PC-3 (cell line): ENCODE measurements at regions not wholly inside any gene's neighbourhood (a gene's known extent, or its start where the extent isn't known, plus 50 kb on each side); places are given as distances from the start of the nearest gene placed in this dataset.
"Not testable (repeated sequence)": the region's sequence is repeated elsewhere in the genome, so short reads cannot be mapped to it uniquely, and the experiment has no call there.

Source experiments
- ATAC-seq: fragments of 200-7000 bp; cut with Tn5 transposase; 2 replicates; pipeline ENCODE4 v1.9.1; 2020; ENCODE audit warnings: mild to moderate bottlenecking, moderate library complexity
- BruUV-seq: library from RNA; stranded (reverse); fragments of 400-500 nt; replicated peaks from 2 replicates; lab custom pipeline; 2021; lab: Mats Ljungman, UMichigan
- CTCF ChIA-PET: fragments of 300-600 bp; sonication (Branson Sonifier 250); formaldehyde crosslinking; loops from one replicate; lab custom pipeline; 2022; ENCODE audit warnings: antibody characterized with exemption; lab: Charles Lee
- POLR2A ChIA-PET: fragments of 300-600 bp; sonication (Branson Sonifier 250); formaldehyde crosslinking; loops from one replicate; lab custom pipeline; 2022; ENCODE audit warnings: antibody characterized with exemption; ENCODE audit not compliant: unreplicated experiment; lab: Charles Lee
- DNase-seq: peaks from one replicate; pipeline ENCODE4 v3.0.0-alpha.2; 2015
- H2AFZ ChIP-seq: fragments of 300-600 bp; sonication (generic); 2 replicates; pipeline ENCODE4 v1.6.0; 2016; ENCODE audit warnings: antibody characterized with exemption, low read length
- H3F3A ChIP-seq: fragments of 300-600 bp; sonication (generic); one replicate; pipeline ENCODE4 v1.6.0; 2017; ENCODE audit warnings: antibody characterized with exemption, low read length, control low read depth, mild to moderate bottlenecking; ENCODE audit not compliant: unreplicated experiment
- H3K27ac ChIP-seq: fragments of 300-600 bp; sonication (generic); 2 replicates; pipeline ENCODE4 v1.5.1; 2016; ENCODE audit warnings: mild to moderate bottlenecking, low read length
- H3K27me3 ChIP-seq: fragments of 300-600 bp; sonication (generic); 2 replicates; pipeline ENCODE4 v1.6.1; 2016; ENCODE audit warnings: low read length, mixed read lengths
- H3K36me3 ChIP-seq: fragments of 300-600 bp; sonication (generic); 2 replicates; pipeline ENCODE4 v1.6.1; 2016; ENCODE audit warnings: low read depth, mixed run types, low read length, mixed read lengths
- H3K4me1 ChIP-seq: fragments of 300-600 bp; sonication (generic); 2 replicates; pipeline ENCODE4 v1.5.1; 2016; ENCODE audit warnings: low read length; ENCODE audit not compliant: insufficient read depth
- H3K4me2 ChIP-seq: fragments of 300-600 bp; sonication (generic); 2 replicates; pipeline ENCODE4 v1.6.0; 2016; ENCODE audit warnings: low read length
- H3K4me3 ChIP-seq: fragments of 300-600 bp; sonication (generic); 2 replicates; pipeline ENCODE4 v1.5.1; 2016; ENCODE audit warnings: mild to moderate bottlenecking, low read length, mixed read lengths
- H3K79me2 ChIP-seq: fragments of 300-600 bp; sonication (generic); 2 replicates; pipeline ENCODE4 v1.6.1; 2017; ENCODE audit warnings: low read length, mixed read lengths
- H3K9ac ChIP-seq: fragments of 300-600 bp; sonication (generic); 2 replicates; pipeline ENCODE4 v1.6.0; 2016; ENCODE audit warnings: mild to moderate bottlenecking, low read length
- H3K9me2 ChIP-seq: fragments of 300-600 bp; sonication (generic); replicated peaks from 2 replicates; pipeline ENCODE4 v1.6.1; 2016; ENCODE audit warnings: mixed run types, low read length, mixed read lengths
- H3K9me3 ChIP-seq: fragments of 300-600 bp; sonication (generic); 2 replicates; pipeline ENCODE4 v1.6.1; 2016; ENCODE audit warnings: low read length, mixed read lengths
- H4K20me1 ChIP-seq: fragments of 300-600 bp; sonication (generic); 2 replicates; pipeline ENCODE4 v1.6.1; 2016; ENCODE audit warnings: low read length, mixed read lengths
- CTCF ChIP-seq: fragments of 300-600 bp; sonication (generic); conservative IDR thresholded peaks from 2 replicates; pipeline ENCODE4 v1.5.1; 2017; ENCODE audit warnings: antibody characterized with exemption, low read depth, mild to moderate bottlenecking, low read length
- EZH2 ChIP-seq: fragments of 300-600 bp; sonication (generic); IDR thresholded peaks from one replicate; pipeline ENCODE4 v1.6.1; 2017; ENCODE audit warnings: antibody characterized with exemption, mild to moderate bottlenecking, low read length; ENCODE audit not compliant: unreplicated experiment
- EZH2phosphoT487 ChIP-seq: fragments of 300-600 bp; sonication (generic); IDR thresholded peaks from 2 replicates; pipeline ENCODE4 v1.6.1; 2018; ENCODE audit warnings: mild to moderate bottlenecking, antibody characterized with exemption, low read length, borderline replicate concordance
- intact Hi-C: fragments of 100-400 bp; cut with micrococcal nuclease; formaldehyde crosslinking; loops from 2 replicates; pipeline ENCODE4 v1.9.0; 2023

DNA sequence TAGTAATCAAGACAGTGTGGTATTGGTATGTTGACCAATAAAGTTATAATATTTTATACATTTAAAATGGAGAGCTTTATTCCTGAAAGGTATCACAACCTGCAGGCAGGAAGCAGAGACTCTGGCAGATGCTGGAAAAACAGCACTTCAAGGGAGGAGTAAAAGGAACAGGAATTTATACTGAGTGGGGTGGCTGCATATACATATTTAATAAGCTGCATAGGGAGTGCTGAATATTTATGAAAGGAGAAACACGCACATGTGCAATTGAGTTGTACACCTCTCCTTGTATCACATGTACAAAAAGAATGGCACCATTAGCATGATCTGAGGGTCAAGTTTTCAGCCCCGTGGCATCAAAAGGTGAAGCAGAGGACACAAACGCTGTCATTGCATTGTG is 104.9 kb upstream of the PAXBP1 start:
- H3K36me3 ChIP-seq: no peaks in the 10 kb centered on the region
- ATAC-seq: no peak
- H3K9me3 ChIP-seq: no peaks in the 10 kb centered on the region
- H3F3A ChIP-seq: no peaks in the 10 kb centered on the region
- H3K9me2 ChIP-seq: no peaks in the 10 kb centered on the region
- peaks cover 66% of the 10 kb centered on the region for H3K27me3 ChIP-seq
- no peaks in the 10 kb centered on the region for H4K20me1 ChIP-seq
- no peak for TF ChIP-seq EZH2phosphoT487
- TF ChIP-seq EZH2: no peak
- TF ChIP-seq CTCF: no peak
- H3K27ac ChIP-seq: no peak overlapping the region
- no peak overlapping the region for H3K4me2 ChIP-seq
- H2AFZ ChIP-seq: no peak overlapping the region
- DNase-seq: no peak
- H3K4me3 ChIP-seq: no peak overlapping the region
- no TSS peak for BruUV-seq
- H3K4me1 ChIP-seq: no peaks in the 10 kb centered on the region
- POLR2A ChIA-PET: no interaction called here
- CTCF ChIA-PET: no interaction called here
- H3K9ac ChIP-seq: no peak overlapping the region
- no peaks in the 10 kb centered on the region for H3K79me2 ChIP-seq
- intact Hi-C loops: no loop called here

DNA sequence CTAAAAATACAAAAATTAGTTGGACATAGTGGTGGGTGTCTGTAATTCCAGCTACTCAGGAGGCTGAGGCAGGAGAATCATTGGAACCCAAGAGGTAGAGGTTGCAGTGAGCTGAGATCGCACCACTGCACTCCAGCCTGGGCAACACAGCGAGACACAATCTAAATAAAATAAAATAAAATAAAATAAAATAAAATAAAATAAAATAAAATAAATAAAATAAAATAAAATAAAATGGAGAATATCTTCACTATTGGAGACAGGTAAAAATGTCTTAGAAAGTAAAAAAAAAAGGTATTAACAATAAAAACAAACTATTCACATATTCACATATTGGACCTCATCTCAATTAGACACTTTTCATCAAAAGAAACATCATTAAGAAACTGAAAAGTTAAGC is 106.3 kb upstream of the PAXBP1 start:
- H3K36me3 ChIP-seq, H3K4me2 ChIP-seq, DNase-seq, intact Hi-C loops, H3K4me3 ChIP-seq, H3K27ac ChIP-seq, CTCF ChIA-PET, H3K9me2 ChIP-seq, H3K79me2 ChIP-seq, H3K4me1 ChIP-seq, H3K9me3 ChIP-seq, H2AFZ ChIP-seq, H3F3A ChIP-seq, ATAC-seq, H4K20me1 ChIP-seq, BruUV-seq, H3K9ac ChIP-seq: not testable (repeated sequence)
- POLR2A ChIA-PET: interaction anchor here (0.7 kb wide), 1 partner anchor 27 kb away, joined by 3 read pairs; no protein-coding TSS in a partner anchor
- peaks cover 68% of the 10 kb centered on the region for H3K27me3 ChIP-seq

GRCh38 chr21:32878661-32879060 is 107.1 kb upstream of the PAXBP1 start:
- POLR2A ChIA-PET: no interaction called here
- ATAC-seq (no peak), DNase-seq (no peak)
- Histone ChIP-seq H3K36me3 (no peaks in the 10 kb centered on the region), H3F3A (no peaks in the 10 kb centered on the region), H3K27ac (no peak overlapping the region), H3K27me3 (peaks cover 71% of the 10 kb centered on the region), H3K79me2 (no peaks in the 10 kb centered on the region), H3K9me3 (no peaks in the 10 kb centered on the region), H3K9me2 (no peaks in the 10 kb centered on the region), H3K4me3 (no peak overlapping the region), H3K4me2 (no peak overlapping the region), H3K4me1 (no peaks in the 10 kb centered on the region), H2AFZ (no peak overlapping the region), H3K9ac (no peak overlapping the region), H4K20me1 (no peaks in the 10 kb centered on the region)
- intact Hi-C loops: no loop called here
- CTCF ChIA-PET: no interaction called here
- BruUV-seq: no TSS peak
- TF ChIP-seq EZH2phosphoT487 (no peak), EZH2 (no peak), CTCF (no peak)
